B cell (primary cell): ENCODE measurements at regions not wholly inside any gene's neighbourhood (a gene's known extent, or its start where the extent isn't known, plus 50 kb on each side); places are given as distances from the start of the nearest gene placed in this dataset.

Experiments used
- ATAC-seq: fragments of 200-7000 bp; cut with Tn5 transposase; one replicate; pipeline ENCODE4 v1.10.0; 2021; ENCODE audit warnings: low read depth, mild to moderate bottlenecking, moderate number of reproducible peaks, moderate library complexity
- CTCF ChIA-PET: fragments of 350-600 bp; sonication (Branson Sonifier 250); formaldehyde crosslinking; loops from one replicate; lab custom pipeline; 2021; ENCODE audit warnings: antibody characterized with exemption, inconsistent platforms; lab: Charles Lee
- POLR2A ChIA-PET: fragments of 350-600 bp; sonication (Branson Sonifier 250); formaldehyde crosslinking; loops from one replicate; lab custom pipeline; 2021; ENCODE audit warnings: antibody characterized with exemption; lab: Charles Lee
- DNase-seq: peaks from one replicate; pipeline ENCODE4 v3.0.0; 2013
- H2AFZ ChIP-seq: 2 replicates; pipeline ENCODE4 v1.6.1; 2012; ENCODE audit warnings: mild to moderate bottlenecking, low read depth, low read length; ENCODE audit not compliant: insufficient read depth, poor library complexity, severe bottlenecking
- H3K27ac ChIP-seq, 2 donors: 1 replicate in 1 of 2; 2 replicates in 1 of 2; pipeline ENCODE4 v1.5.1; 2012 to 2013; ENCODE audit warnings: low read length in 2 of 2, mild to moderate bottlenecking in 2 of 2, moderate library complexity in 1 of 2
- H3K27me3 ChIP-seq, 4 experiments: fragments of 200-600 bp in 1 of 4; sonication (generic) in 1 of 4; replicated peaks in 1 of 4; 1 replicate in 2 of 4; 2 replicates in 2 of 4; pipeline versions ENCODE4 v1.6.1 to v1.7.0; 2013 to 2016; ENCODE audit warnings: low read length in 3 of 4, mild to moderate bottlenecking in 2 of 4, mixed read lengths in 1 of 4, moderate library complexity in 1 of 4; ENCODE audit not compliant: insufficient read depth in 4 of 4, control insufficient read depth in 3 of 4; ENCODE audit errors: control extremely low read depth in 1 of 4
- H3K36me3 ChIP-seq, 2 experiments: replicated peaks in 1 of 2; 1 replicate in 1 of 2; 2 replicates in 1 of 2; pipeline versions ENCODE4 v1.6.1 to v1.7.1; 2013; ENCODE audit warnings: low read length in 1 of 2; ENCODE audit not compliant: insufficient read depth in 2 of 2, control insufficient read depth in 1 of 2; ENCODE audit errors: control extremely low read depth in 1 of 2, extremely low read depth in 1 of 2
- H3K4me1 ChIP-seq, 2 donors: fragments of 200-600 bp in 1 of 2; sonication (generic) in 1 of 2; 1 replicate in 1 of 2; 2 replicates in 1 of 2; pipeline versions ENCODE4 v1.5.1 to v1.6.1; 2013 to 2017; ENCODE audit warnings: low read length in 2 of 2; ENCODE audit not compliant: control insufficient read depth in 2 of 2, insufficient read depth in 2 of 2
- H3K4me2 ChIP-seq: replicated peaks from 2 replicates; pipeline ENCODE3; 2012; ENCODE audit warnings: mild to moderate bottlenecking, low read depth, low read length; ENCODE audit not compliant: poor library complexity, severe bottlenecking
- H3K4me3 ChIP-seq, 5 experiments: fragments of 200-600 bp in 1 of 5; sonication (generic) in 1 of 5; 1 replicate in 3 of 5; 2 replicates in 2 of 5; pipeline versions ENCODE4 v1.5.1 to v1.7.0; 2011 to 2016; ENCODE audit warnings: low read length in 4 of 5, mild to moderate bottlenecking in 4 of 5, low read depth in 2 of 5, control low read depth in 1 of 5, moderate library complexity in 1 of 5; ENCODE audit not compliant: insufficient read depth in 1 of 5; ENCODE audit errors: control extremely low read depth in 1 of 5, extremely low read depth in 1 of 5
- H3K79me2 ChIP-seq: fragments of 200-600 bp; sonication (generic); one replicate; pipeline ENCODE4 v1.6.0; 2016; ENCODE audit warnings: low read length; ENCODE audit not compliant: control insufficient read depth, insufficient read depth
- H3K9ac ChIP-seq: fragments of 200-600 bp; sonication (generic); 2 replicates; pipeline ENCODE4 v1.6.1; 2017; ENCODE audit warnings: mild to moderate bottlenecking, low read length, moderate library complexity
- H3K9me3 ChIP-seq, 3 donors: one replicate each; pipeline versions ENCODE4 v1.6.1 to v1.7.1; 2013; ENCODE audit warnings: low read length in 2 of 3; ENCODE audit not compliant: control insufficient read depth in 2 of 3, insufficient read depth in 1 of 3; ENCODE audit errors: control extremely low read depth in 1 of 3
- H4K20me1 ChIP-seq: 2 replicates; pipeline ENCODE4 v1.6.0; 2012; ENCODE audit warnings: mild to moderate bottlenecking, low read length; ENCODE audit not compliant: insufficient read depth, control insufficient read depth, poor library complexity, severe bottlenecking
- H3K27ac Mint-ChIP-seq: one replicate; pipeline ENCODE4 v1.8.0; 2021; ENCODE audit warnings: mixed read lengths
- H3K27me3 Mint-ChIP-seq: one replicate; pipeline ENCODE4 v1.8.0; 2021; ENCODE audit warnings: mixed read lengths
- H3K4me1 Mint-ChIP-seq: one replicate; pipeline ENCODE4 v1.8.0; 2021; ENCODE audit warnings: mixed read lengths
- H3K4me3 Mint-ChIP-seq: one replicate; pipeline ENCODE4 v1.8.0; 2021; ENCODE audit warnings: mixed read lengths
- H3K9me3 Mint-ChIP-seq: one replicate; pipeline ENCODE4 v1.8.0; 2022; ENCODE audit warnings: mixed read lengths; ENCODE audit not compliant: insufficient read depth
- CTCF ChIP-seq: fragments of 200-600 bp; IDR thresholded peaks from one replicate; pipeline ENCODE4 v1.8.0; 2022; ENCODE audit warnings: antibody characterized with exemption, mild to moderate bottlenecking
- EZH2 ChIP-seq: IDR thresholded peaks from 2 replicates; pipeline ENCODE4 v1.6.1; 2012; ENCODE audit warnings: borderline replicate concordance, low read depth, mild to moderate bottlenecking, moderate library complexity, low read length; ENCODE audit not compliant: insufficient read depth, poor library complexity, severe bottlenecking
- WGBS: methylation state at CpG from one replicate; pipeline ENCODE4 v1.1.5; 2013; ENCODE audit warnings: missing lambda C conversion rate; ENCODE audit not compliant: insufficient coverage; 5-methylcytosine and 5-hydroxymethylcytosine counted together
- intact Hi-C: fragments of 100-400 bp; cut with micrococcal nuclease; formaldehyde crosslinking; loops from one replicate; pipeline ENCODE4 v1.10.0; 2022

GRCh38 chr13:105403086-105403485 lies 1132.4 kb downstream of the EFNB2 start:
- TF ChIP-seq EZH2 (no peak), CTCF (no peak)
- Histone ChIP-seq H3K9ac (no peak overlapping the region), H2AFZ (no peak overlapping the region), H3K36me3 (no peaks in the 10 kb centered on the region), H3K4me1 (no peaks in the 10 kb centered on the region), H3K27ac (no peak overlapping the region), H3K9me3 (peaks cover 0 to 1% (median 0%) of the 10 kb centered on the region in 3 donors), H3K79me2 (no peaks in the 10 kb centered on the region), H4K20me1 (no peaks in the 10 kb centered on the region), H3K4me3 (no peak overlapping the region), H3K4me2 (no peak overlapping the region), H3K27me3 (no peaks in the 10 kb centered on the region)
- Mint-ChIP-seq H3K27ac (no peak overlapping the region), H3K4me3 (no peak overlapping the region), H3K27me3 (no peaks in the 10 kb centered on the region), H3K9me3 (no peaks in the 10 kb centered on the region), H3K4me1 (no peaks in the 10 kb centered on the region)
- ATAC-seq (no peak), DNase-seq (no peak)
- ChIA-PET POLR2A (no interaction called here), CTCF (no interaction called here)
- intact Hi-C loops: no loop called here

GRCh38 chr13:105395041-105395440 lies 1140.4 kb downstream of the EFNB2 start:
- no peaks in the 10 kb centered on the region for H4K20me1 ChIP-seq
- no peaks in the 10 kb centered on the region for H3K4me1 Mint-ChIP-seq
- CTCF ChIA-PET: no interaction called here
- intact Hi-C loops: no loop called here
- DNase-seq: no peak
- no peak overlapping the region for H3K9ac ChIP-seq
- ATAC-seq: no peak
- H3K27ac ChIP-seq: no peak overlapping the region
- no peak overlapping the region for H2AFZ ChIP-seq
- no peak overlapping the region for H3K4me2 ChIP-seq
- no peaks in the 10 kb centered on the region for H3K36me3 ChIP-seq
- H3K27me3 ChIP-seq: no peaks in the 10 kb centered on the region
- no CpG with 5 or more reads among the region's 1 CpG for WGBS
- no peaks in the 10 kb centered on the region for H3K4me1 ChIP-seq
- peaks cover 2% of the 10 kb centered on the region for H3K9me3 Mint-ChIP-seq
- H3K4me3 Mint-ChIP-seq: no peak overlapping the region
- no peaks in the 10 kb centered on the region for H3K27me3 Mint-ChIP-seq
- POLR2A ChIA-PET: no interaction called here
- no peak overlapping the region for H3K4me3 ChIP-seq
- no peaks in the 10 kb centered on the region for H3K9me3 ChIP-seq
- H3K79me2 ChIP-seq: no peaks in the 10 kb centered on the region
- H3K27ac Mint-ChIP-seq: no peak overlapping the region
- TF ChIP-seq CTCF: no peak
- no peak for TF ChIP-seq EZH2
